HG03342 (cell line): ENCODE measurements at regions not wholly inside any gene's neighbourhood (a gene's known extent, or its start where the extent isn't known, plus 50 kb on each side); places are given as distances from the start of the nearest gene placed in this dataset.

Source experiments
- ATAC-seq: cut with Tn5 transposase; IDR thresholded peaks from one replicate; pipeline ENCODE4 v1.9.1; 2021; ENCODE audit warnings: mild to moderate bottlenecking, moderate library complexity; ENCODE audit not compliant: unreplicated experiment

DNA sequence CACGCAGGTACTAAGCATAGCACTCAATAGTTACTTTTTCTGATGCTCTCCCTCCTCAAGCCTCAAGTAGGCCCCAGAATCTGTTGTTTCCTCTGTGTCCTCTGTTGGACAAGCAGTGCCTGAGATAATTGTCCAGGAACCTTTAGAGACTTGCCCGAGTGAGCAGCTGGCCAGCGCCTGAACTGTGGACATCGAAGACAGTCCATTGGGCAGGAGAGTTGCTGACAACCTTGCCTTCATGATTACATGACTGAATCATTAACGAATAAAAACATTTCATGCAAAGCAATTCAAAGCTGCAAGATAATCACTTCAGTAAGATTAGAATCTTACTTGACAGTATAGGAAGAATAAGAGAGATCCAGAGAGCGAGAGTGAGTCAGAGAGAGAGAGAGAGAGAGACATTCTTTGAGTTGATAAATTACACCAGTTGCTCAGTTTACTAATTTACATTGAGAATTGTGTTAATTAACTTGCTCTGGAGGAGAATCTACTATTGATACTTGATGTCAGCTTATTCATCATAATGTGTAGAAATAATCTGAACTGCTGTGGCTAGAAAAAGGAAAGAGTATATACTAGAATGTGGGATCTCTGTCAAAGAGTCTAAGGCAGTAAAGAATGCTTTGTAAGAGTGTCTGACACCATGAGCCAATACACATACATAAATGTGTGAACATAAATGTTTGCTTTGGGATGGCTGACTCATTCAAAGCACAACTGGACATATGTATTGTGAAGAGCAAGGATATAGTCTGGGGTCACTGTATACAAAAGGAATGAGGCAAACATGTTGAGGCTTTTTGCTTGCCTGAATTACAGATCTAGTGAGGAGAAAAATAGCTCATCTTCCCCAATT is 216.0 kb downstream of the ZNF326 start:
- ATAC-seq: no peak

- no peak for ATAC-seq
These were observed 214.0 kb downstream of the ZNF326 start for GRCh38 chr1:90208949-90209348.

GRCh38 chr1:90206260-90206659 is 211.3 kb downstream of the ZNF326 start:
- ATAC-seq: no peak

- ATAC-seq: no peak
These were observed 209.9 kb downstream of the ZNF326 start for GRCh38 chr1:90204780-90205179.

DNA sequence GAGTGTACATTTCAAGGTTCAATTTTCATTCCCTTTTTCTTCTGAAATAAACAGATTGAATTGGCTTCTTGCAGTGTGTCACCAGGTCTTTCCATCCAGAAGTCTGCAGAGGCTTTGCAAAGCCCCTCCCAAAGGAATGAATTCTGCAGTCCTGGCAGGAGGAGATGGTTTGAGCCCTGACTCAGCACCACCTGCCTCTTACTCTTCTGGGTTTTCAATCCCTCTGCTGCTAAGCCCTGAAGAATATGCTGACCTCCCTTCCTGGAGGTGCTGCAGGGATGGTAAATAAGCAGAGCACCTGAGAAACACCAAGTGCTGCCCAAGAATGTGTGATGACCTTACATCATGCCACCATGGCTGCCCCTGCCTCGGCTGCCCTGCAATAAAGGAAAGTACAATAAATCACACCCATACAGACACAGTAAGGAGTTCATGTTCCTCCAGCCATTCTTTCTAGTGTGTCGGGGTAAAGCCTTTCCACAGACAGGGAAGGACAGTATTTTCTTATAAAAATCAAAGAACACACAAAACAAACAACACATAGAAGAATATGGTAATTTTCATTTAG is 209.2 kb downstream of the ZNF326 start:
- ATAC-seq: no peak

- no peak for ATAC-seq
These were observed 206.8 kb downstream of the ZNF326 start for GRCh38 chr1:90201467-90202358.

- ATAC-seq: no peak
These were observed 205.8 kb downstream of the ZNF326 start for GRCh38 chr1:90200646-90201205.

GRCh38 chr1:90198616-90199332 is 203.9 kb downstream of the ZNF326 start:
- ATAC-seq: no peak

DNA sequence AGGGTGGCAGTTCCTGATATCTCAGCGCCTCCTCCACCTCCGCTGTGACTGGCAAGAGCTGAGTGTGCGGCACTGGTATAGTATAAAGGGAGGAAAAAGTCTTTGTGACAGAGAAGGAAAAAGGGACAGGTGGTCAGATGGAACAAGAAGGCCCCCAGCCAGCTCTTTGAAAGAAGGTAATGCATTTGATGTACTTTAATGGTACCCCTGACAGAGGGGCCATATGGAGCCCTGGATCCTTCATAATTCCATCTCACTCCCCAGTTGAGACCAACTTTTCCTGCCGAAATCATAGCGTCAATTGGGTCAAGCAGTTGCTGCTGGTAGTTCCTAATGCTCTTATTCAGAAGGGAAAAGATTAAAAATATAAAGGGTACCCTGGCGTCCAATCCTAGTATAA is 198.2 kb downstream of the ZNF326 start:
- no peak for ATAC-seq

GRCh38 chr1:90192408-90192807 is 197.5 kb downstream of the ZNF326 start:
- ATAC-seq: no peak

DNA sequence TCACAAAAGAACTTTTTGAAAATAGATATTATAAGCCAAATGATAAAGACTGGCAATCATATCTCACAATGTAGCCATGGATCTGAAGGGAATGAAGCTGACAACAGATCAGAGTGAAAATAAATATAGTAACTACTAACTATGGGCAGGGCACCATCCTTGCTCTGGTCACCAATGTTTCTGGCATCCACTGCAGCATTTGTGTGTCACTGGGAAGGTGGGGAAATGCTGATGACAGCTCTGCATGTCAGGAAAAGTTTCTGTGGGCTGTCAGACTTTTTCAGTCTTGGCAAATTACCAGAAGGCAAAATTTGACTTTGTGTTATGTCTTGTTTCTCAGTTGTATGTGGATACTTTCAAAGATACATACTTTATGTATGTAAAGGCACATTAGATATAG is 195.6 kb downstream of the ZNF326 start:
- ATAC-seq: no peak

GRCh38 chr1:90189889-90190288 is 195.0 kb downstream of the ZNF326 start:
- no peak for ATAC-seq

DNA sequence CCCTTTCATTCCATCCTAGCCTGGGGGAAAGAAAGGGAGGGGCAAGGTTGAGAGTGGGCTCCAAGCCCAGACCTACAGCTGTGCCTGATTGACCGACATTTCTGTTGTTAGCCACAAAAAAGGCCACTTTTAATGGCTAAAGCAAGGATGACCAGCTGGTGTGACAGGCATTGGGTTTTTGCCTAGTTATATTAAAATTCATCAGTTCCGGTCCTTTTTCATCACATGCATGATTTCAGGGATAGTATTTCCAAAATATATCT is 192.3 kb downstream of the ZNF326 start:
- ATAC-seq: no peak

DNA sequence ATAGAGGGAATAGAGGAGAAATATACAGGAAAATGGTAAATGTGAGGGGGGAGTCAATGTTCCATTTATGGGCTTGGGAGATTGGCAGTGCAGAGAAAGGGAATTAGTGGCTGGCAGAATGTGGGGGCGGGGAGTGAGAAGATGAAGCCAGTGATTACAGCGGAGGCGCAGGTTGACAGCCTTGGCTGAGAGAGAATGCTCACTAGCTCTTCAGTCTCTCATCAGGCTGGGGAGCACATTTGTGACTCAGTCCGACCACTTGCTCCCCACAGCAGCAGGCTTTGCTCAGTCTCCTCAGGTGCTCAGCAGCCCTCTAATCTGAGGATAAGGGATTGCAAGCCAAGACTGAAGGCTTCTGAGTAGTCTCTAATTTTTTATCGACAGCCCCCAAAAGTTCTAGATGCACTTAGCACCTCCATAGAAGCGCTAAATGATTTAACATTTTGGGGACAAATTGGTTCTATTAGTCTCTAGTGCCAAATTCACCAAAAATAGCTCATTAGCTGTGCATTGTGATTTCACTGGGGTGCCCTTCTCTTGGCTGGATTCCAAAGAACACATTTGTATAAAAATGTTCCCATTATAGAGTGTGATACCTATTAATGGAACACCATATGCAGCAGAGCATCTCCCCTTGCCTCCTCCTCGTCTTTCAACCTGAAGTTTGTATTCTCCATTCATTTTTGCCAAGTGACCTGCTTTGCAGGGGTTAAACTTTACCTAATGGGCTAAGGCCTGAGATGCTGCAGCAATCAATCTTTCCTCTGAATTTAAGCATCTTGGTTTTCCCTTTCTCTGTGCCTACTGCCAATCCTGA is 191.8 kb downstream of the ZNF326 start:
- ATAC-seq: no peak

DNA sequence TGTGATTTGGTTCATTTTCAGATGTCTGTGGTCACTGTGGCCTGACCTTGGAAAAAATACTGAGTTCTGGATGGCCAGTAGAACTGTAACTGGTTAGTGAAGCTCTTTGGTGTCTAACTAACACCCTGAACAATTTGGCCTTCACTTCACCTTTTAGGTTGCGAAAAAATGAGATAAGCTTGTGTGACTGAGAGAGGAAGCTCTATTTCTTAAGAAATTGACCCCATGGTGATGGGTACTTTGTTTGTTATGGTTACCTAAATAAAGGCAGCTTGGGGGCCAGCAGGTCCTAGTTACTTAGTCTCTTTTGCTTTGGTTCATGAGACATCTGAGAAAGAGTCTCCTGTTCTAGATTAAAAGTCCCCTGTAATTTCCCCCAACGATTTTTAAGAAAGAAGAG is 181.6 kb downstream of the ZNF326 start:
- no peak for ATAC-seq

- no peak for ATAC-seq
These were observed 180.7 kb downstream of the ZNF326 start for GRCh38 chr1:90175490-90176167.

DNA sequence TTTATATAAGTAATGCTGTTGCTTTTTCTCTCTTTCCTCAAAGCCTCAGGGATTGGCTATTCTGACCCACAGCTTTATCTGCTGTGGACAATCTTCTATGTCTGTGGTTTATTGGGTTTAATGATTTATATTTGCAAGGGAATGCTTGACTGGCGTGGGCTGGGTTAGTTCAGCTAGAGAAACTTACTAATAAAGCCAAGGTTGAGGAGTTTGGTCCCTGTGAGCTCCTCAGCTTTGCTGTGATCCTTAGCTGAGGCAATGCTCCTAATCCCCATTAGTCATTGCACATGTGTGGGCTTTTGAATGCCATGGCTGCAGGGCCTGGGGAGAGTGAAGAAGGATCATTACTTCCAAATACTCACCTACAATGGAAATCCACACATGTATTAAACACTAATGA is 179.3 kb downstream of the ZNF326 start:
- ATAC-seq: no peak

DNA sequence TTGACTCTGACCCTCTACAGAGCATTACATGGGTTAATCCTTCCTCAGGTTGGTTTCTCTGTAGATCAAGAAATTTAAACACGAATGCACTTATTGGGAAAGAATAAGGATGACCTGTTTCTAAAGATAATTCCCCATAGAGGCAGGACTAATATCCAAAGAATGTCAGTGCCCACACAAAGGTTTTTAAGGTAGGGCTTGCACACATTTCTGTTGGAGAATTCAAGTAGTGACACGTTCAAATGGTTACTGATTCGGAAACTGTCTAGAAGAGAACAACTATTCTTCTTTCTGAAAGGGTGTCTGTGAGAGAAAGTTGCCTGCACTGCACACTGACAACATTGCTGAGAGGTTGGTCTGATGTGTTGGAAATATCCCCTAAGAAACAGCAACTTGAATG is 167.3 kb downstream of the ZNF326 start:
- ATAC-seq: no peak

DNA sequence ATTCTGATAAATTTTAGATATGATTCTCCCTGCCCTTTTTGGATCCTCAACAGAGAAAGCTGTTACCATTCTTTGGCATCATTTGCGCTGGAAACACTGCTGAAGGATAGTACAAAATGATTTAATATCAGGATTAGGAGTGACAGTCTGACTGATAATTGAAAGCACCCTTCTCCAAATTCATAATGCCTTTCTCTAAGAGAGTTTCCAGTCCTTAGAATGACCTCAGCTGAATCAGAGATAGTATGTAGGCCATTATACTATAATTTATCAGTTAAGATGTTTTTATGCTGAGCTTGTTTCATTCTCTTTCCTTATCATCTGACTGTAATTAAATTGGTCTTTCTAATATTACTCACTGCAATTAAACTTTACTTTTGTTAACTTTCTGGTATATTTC is 166.7 kb downstream of the ZNF326 start:
- no peak for ATAC-seq
